Testis (tissue), 2 donors: ENCODE measurements at regions not wholly inside any gene's neighbourhood (a gene's known extent, or its start where the extent isn't known, plus 50 kb on each side); places are given as distances from the start of the nearest gene placed in this dataset.

Source experiments
- DNase-seq: peaks from one replicate; pipeline ENCODE4 v3.0.0-alpha.2; 2019
- H3K27ac ChIP-seq, 2 donors: fragments of 200-600 bp; sonication (generic); one replicate each; pipeline ENCODE4 v1.5.1; 2019
- H3K27me3 ChIP-seq: fragments of 200-600 bp; sonication (generic); one replicate; pipeline ENCODE4 v1.5.1; 2019
- H3K36me3 ChIP-seq: fragments of 200-600 bp; sonication (generic); one replicate; pipeline ENCODE4 v1.5.1; 2017; ENCODE audit warnings: low read depth; ENCODE audit errors: missing control alignments
- H3K4me1 ChIP-seq: fragments of 200-600 bp; sonication (generic); one replicate; pipeline ENCODE4 v1.5.1; 2019
- H3K4me3 ChIP-seq, 2 donors: fragments of 200-600 bp; sonication (generic); one replicate each; pipeline ENCODE4 v1.5.1; 2017 to 2019
- H3K9me3 ChIP-seq: fragments of 200-600 bp; sonication (generic); one replicate; pipeline ENCODE4 v1.5.1; 2017
- CTCF ChIP-seq, 3 experiments: fragments of 450-650 bp in 2 of 3; fragments of 200-600 bp in 1 of 3; sonication (generic) in 1 of 3; IDR thresholded peaks; one replicate each; pipeline ENCODE4 v1.5.1; 2016 to 2019; ENCODE audit warnings: antibody characterized with exemption in 3 of 3, mild to moderate bottlenecking in 2 of 3, moderate library complexity in 1 of 3
- POLR2A ChIP-seq: fragments of 450-650 bp; IDR thresholded peaks from one replicate; pipeline ENCODE4 v1.6.1; 2017; ENCODE audit warnings: antibody characterized with exemption, mild to moderate bottlenecking, moderate library complexity
- WGBS, 2 donors: methylation state at CpG; one replicate each; pipeline ENCODE4 v1.1.5; 2018; 5-methylcytosine and 5-hydroxymethylcytosine counted together
- intact Hi-C: fragments of 100-400 bp; cut with DNase I; formaldehyde crosslinking; loops from one replicate; pipeline ENCODE4 v1.15.1; 2023; ENCODE audit warnings: low total_unique reads

GRCh38 chr4:23161787-23162186 is 469.1 kb downstream of the GBA3 start:
- TF ChIP-seq POLR2A = no peak
- intact Hi-C loops = no loop called here
- DNase-seq = no peak
- Histone ChIP-seq H3K27ac (no peak overlapping the region), H3K27me3 (no peaks in the 10 kb centered on the region), H3K36me3 (no peaks in the 10 kb centered on the region), H3K4me1 (no peaks in the 10 kb centered on the region), H3K9me3 (no peaks in the 10 kb centered on the region), H3K4me3 (no peak overlapping the region)
- 88 to 92% methylated on average over 3 of the region's 3 CpGs for WGBS, 2 donors

- H3K27ac ChIP-seq = no peak overlapping the region
- DNase-seq = no peak
- TF ChIP-seq POLR2A (no peak), CTCF (IDR thresholded peaks at IDR 0.05) (no peak)
- intact Hi-C loops = no loop called here
- H3K4me1 ChIP-seq = no peaks in the 10 kb centered on the region
- H3K27me3 ChIP-seq = no peaks in the 10 kb centered on the region
- no peaks in the 10 kb centered on the region for H3K9me3 ChIP-seq
- H3K36me3 ChIP-seq = no peaks in the 10 kb centered on the region
- H3K4me3 ChIP-seq = no peak overlapping the region
- WGBS, 2 donors = 67 to 79% methylated on average over 2 of the region's 2 CpGs
Observed at GRCh38 chr4:23153076-23153475, 460.3 kb downstream of the GBA3 start.

GRCh38 chr4:23149815-23150214 is 457.1 kb downstream of the GBA3 start:
- no peaks in the 10 kb centered on the region for H3K4me1 ChIP-seq
- intact Hi-C loops = no loop called here
- no peak for DNase-seq
- no peaks in the 10 kb centered on the region for H3K36me3 ChIP-seq
- WGBS, 2 donors = 89 to 95% methylated on average over 4 of the region's 4 CpGs
- no peaks in the 10 kb centered on the region for H3K27me3 ChIP-seq
- no peak overlapping the region for H3K4me3 ChIP-seq
- no peak overlapping the region for H3K27ac ChIP-seq
- no peak for TF ChIP-seq POLR2A
- no peak for TF ChIP-seq CTCF (IDR thresholded peaks at IDR 0.05)
- no peaks in the 10 kb centered on the region for H3K9me3 ChIP-seq

GRCh38 chr4:23144707-23145106 is 452.0 kb downstream of the GBA3 start:
- intact Hi-C loops = no loop called here
- no peak overlapping the region for H3K27ac ChIP-seq
- no peaks in the 10 kb centered on the region for H3K4me1 ChIP-seq
- H3K36me3 ChIP-seq = no peaks in the 10 kb centered on the region
- H3K27me3 ChIP-seq = no peaks in the 10 kb centered on the region
- DNase-seq = no peak
- TF ChIP-seq CTCF (IDR thresholded peaks at IDR 0.05) (no peak), POLR2A (no peak)
- no peaks in the 10 kb centered on the region for H3K9me3 ChIP-seq
- no peak overlapping the region for H3K4me3 ChIP-seq

- no peak overlapping the region for H3K4me3 ChIP-seq
- no peak overlapping the region for H3K27ac ChIP-seq
- intact Hi-C loops = no loop called here
- WGBS, 2 donors = 72 to 85% methylated on average over 1 of the region's 1 CpG
- H3K36me3 ChIP-seq = no peaks in the 10 kb centered on the region
- peak; percentile 22 for DNase-seq
- no peaks in the 10 kb centered on the region for H3K4me1 ChIP-seq
- no peaks in the 10 kb centered on the region for H3K9me3 ChIP-seq
- TF ChIP-seq CTCF (IDR thresholded peaks at IDR 0.05) (peak; percentile 48 to 80 (median 71)), POLR2A (no peak)
- no peaks in the 10 kb centered on the region for H3K27me3 ChIP-seq
Observed at GRCh38 chr4:23135792-23136645, 443.3 kb downstream of the GBA3 start.
